KMS-11 (cell line): ENCODE measurements at regions not wholly inside any gene's neighbourhood (a gene's known extent, or its start where the extent isn't known, plus 50 kb on each side); places are given as distances from the start of the nearest gene placed in this dataset.

Source experiments
- H2AFZ ChIP-seq: fragments of 200-600 bp; sonication (generic); 2 replicates; pipeline ENCODE4 v1.6.1; 2016; ENCODE audit warnings: antibody characterized with exemption, mixed run types, low read depth
- H3K27ac ChIP-seq: fragments of 200-600 bp; sonication (generic); 2 replicates; pipeline ENCODE4 v1.6.1; 2016; ENCODE audit warnings: mild to moderate bottlenecking, mixed run types
- H3K27me3 ChIP-seq: fragments of 200-600 bp; sonication (generic); 2 replicates; pipeline ENCODE4 v1.6.1; 2017; ENCODE audit warnings: mild to moderate bottlenecking, low read depth, mixed run types, moderate library complexity; ENCODE audit not compliant: insufficient read depth
- H3K36me3 ChIP-seq: fragments of 200-600 bp; sonication (generic); 2 replicates; pipeline ENCODE4 v1.6.1; 2017; ENCODE audit warnings: mild to moderate bottlenecking, mixed run types; ENCODE audit not compliant: insufficient read depth
- H3K4me1 ChIP-seq: fragments of 200-600 bp; sonication (generic); 2 replicates; pipeline ENCODE4 v1.6.1; 2016; ENCODE audit warnings: mild to moderate bottlenecking, low read depth, mixed run types; ENCODE audit not compliant: poor library complexity, severe bottlenecking
- H3K4me2 ChIP-seq: fragments of 200-600 bp; sonication (generic); 2 replicates; pipeline ENCODE4 v1.7.0; 2016; ENCODE audit warnings: mild to moderate bottlenecking, mixed run types
- H3K4me3 ChIP-seq: fragments of 200-600 bp; sonication (generic); IDR thresholded peaks from 2 replicates; pipeline ENCODE4 v1.6.1; 2017; ENCODE audit warnings: low read depth, low read length, mixed read lengths; ENCODE audit not compliant: insufficient read depth
- H3K79me2 ChIP-seq: fragments of 200-600 bp; sonication (generic); 2 replicates; pipeline ENCODE4 v1.6.1; 2016; ENCODE audit warnings: low read depth, mixed run types; ENCODE audit not compliant: insufficient read depth
- H3K9ac ChIP-seq: fragments of 200-600 bp; sonication (generic); 2 replicates; pipeline ENCODE4 v1.6.1; 2016; ENCODE audit warnings: mild to moderate bottlenecking, mixed run types
- H4K20me1 ChIP-seq: fragments of 200-600 bp; sonication (generic); 2 replicates; pipeline ENCODE4 v1.6.1; 2016; ENCODE audit warnings: mild to moderate bottlenecking, mixed run types; ENCODE audit not compliant: insufficient read depth
- TF ChIP-seq, protein P1 (sequence below): fragments of 200-600 bp; sonication (generic); conservative IDR thresholded peaks from 2 replicates; pipeline ENCODE4 v1.6.1; 2017; ENCODE audit warnings: low read depth, mild to moderate bottlenecking, antibody characterized with exemption, low read length, moderate library complexity, mixed read lengths

DNA sequence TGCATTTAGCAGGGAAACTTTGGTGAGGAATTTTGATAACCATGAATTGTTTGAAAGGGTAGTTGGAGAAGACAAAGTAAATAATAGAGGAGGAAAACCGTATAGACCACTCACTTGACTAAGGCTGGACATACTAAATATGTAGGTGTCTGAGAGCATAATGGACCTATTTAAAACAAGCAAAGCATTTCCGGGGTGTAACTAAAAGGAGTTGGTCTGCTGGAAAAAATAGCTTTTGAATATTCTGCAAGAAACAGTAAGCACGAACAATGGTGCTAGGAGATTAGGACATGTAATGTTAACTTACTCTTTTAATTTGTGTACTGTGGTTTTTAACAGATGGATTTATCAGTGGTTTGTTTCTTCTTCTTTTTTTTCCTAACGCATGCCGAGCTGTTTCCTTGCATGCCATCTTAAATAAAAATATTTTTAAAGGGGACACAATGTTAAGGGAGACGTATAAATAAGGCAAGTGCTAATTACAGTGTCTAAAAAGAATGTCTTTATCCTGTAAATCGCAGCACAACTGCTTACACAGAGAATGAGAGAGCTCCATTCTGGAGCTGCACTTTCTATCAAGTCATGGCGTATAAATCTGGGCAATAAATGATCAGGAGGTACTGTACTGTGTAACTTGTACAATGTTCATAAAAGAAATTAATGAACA lies 492.1 kb downstream of the LMO4 start:
- Histone ChIP-seq H3K36me3 (no peaks in the 10 kb centered on the region), H3K27me3 (no peaks in the 10 kb centered on the region), H4K20me1 (no peaks in the 10 kb centered on the region), H3K4me1 (no peaks in the 10 kb centered on the region), H3K4me3 (no peak overlapping the region), H3K27ac (no peak overlapping the region), H3K79me2 (no peaks in the 10 kb centered on the region), H2AFZ (no peak overlapping the region), H3K9ac (no peak overlapping the region), H3K4me2 (no peak overlapping the region)
- TF ChIP-seq, protein P1, sequence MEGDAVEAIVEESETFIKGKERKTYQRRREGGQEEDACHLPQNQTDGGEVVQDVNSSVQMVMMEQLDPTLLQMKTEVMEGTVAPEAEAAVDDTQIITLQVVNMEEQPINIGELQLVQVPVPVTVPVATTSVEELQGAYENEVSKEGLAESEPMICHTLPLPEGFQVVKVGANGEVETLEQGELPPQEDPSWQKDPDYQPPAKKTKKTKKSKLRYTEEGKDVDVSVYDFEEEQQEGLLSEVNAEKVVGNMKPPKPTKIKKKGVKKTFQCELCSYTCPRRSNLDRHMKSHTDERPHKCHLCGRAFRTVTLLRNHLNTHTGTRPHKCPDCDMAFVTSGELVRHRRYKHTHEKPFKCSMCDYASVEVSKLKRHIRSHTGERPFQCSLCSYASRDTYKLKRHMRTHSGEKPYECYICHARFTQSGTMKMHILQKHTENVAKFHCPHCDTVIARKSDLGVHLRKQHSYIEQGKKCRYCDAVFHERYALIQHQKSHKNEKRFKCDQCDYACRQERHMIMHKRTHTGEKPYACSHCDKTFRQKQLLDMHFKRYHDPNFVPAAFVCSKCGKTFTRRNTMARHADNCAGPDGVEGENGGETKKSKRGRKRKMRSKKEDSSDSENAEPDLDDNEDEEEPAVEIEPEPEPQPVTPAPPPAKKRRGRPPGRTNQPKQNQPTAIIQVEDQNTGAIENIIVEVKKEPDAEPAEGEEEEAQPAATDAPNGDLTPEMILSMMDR: no peak

DNA sequence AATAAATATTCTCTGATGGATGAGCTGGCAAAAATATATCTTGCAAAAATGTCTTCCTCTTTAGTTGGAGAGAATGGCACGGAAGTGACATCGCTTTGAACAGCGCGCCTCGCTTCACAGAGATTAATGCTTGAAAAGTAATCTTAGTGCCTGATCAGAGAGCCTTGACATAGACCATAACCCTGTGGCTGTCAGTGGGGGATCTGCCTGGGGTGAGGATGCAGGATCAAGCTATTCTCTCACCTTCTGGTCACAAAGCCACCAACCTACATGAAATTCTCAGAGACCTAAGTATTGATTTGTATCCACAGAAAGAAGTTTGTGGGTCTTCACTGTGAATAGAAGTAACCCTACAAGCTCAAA lies 492.6 kb downstream of the LMO4 start:
- H4K20me1 ChIP-seq: no peaks in the 10 kb centered on the region
- H3K4me1 ChIP-seq: no peaks in the 10 kb centered on the region
- no peak overlapping the region for H2AFZ ChIP-seq
- H3K79me2 ChIP-seq: no peaks in the 10 kb centered on the region
- H3K27ac ChIP-seq: no peak overlapping the region
- TF ChIP-seq, protein P1: no peak
- no peak overlapping the region for H3K9ac ChIP-seq
- no peak overlapping the region for H3K4me3 ChIP-seq
- H3K36me3 ChIP-seq: no peaks in the 10 kb centered on the region
- H3K27me3 ChIP-seq: no peaks in the 10 kb centered on the region
- H3K4me2 ChIP-seq: no peak overlapping the region

DNA sequence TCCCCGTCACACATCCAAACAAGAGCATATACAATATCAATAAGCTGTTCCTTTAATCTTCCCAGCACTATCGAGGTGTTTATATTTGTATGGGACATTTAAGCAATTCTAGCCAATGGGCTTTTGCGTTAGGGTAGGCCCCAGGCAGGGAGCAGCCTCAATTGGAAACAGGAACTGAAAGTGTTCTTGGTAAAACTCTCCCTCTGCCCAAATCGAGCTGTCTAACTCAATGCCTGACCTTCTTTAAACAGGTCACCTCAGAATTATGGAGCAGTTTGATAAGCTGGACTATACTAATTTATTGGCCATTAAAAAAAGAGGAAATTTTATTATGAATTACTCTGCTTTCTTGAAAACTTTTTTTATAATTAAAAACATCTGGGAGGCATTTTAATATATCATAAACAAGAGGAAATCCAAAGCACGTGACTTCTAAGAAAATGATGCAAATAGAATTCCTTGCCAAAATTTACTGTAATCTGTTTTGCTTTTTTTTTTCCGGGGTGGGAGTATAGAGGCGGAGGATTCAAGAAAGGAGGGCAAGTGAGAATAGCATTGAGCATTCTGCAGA lies 498.1 kb downstream of the LMO4 start:
- 0 out of 2 replicates have a peak overlapping the region, but pooled peaks have one; percentile 44 for H2AFZ ChIP-seq
- H3K4me3 ChIP-seq: no peak overlapping the region
- H3K27me3 ChIP-seq: no peaks in the 10 kb centered on the region
- no peaks in the 10 kb centered on the region for H3K4me1 ChIP-seq
- H3K4me2 ChIP-seq: no peak overlapping the region
- H3K79me2 ChIP-seq: no peaks in the 10 kb centered on the region
- no peaks in the 10 kb centered on the region for H4K20me1 ChIP-seq
- no peak overlapping the region for H3K9ac ChIP-seq
- H3K36me3 ChIP-seq: no peaks in the 10 kb centered on the region
- TF ChIP-seq, protein P1: no peak
- no peak overlapping the region for H3K27ac ChIP-seq

DNA sequence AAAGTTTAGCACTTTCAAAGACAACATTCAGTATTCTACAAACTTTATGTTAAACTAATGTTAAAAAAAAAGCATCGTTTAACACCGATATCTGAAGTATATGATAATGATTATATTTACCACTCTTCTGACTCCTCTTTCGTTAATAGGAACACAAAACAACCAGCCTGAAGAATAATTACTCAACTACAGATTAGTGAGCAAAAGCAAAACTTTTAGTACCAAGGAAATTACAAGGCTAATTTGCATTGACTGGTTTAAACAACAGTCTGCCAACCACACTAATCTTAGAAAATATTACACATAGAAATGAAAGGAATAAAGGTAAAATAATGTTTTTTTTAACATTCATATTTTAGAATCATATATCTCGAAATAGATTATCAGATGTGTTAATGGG lies 500.7 kb downstream of the LMO4 start:
- no peak overlapping the region for H2AFZ ChIP-seq
- no peaks in the 10 kb centered on the region for H4K20me1 ChIP-seq
- H3K4me3 ChIP-seq: no peak overlapping the region
- no peak overlapping the region for H3K27ac ChIP-seq
- H3K27me3 ChIP-seq: no peaks in the 10 kb centered on the region
- no peak overlapping the region for H3K4me2 ChIP-seq
- H3K4me1 ChIP-seq: no peaks in the 10 kb centered on the region
- H3K36me3 ChIP-seq: no peaks in the 10 kb centered on the region
- no peaks in the 10 kb centered on the region for H3K79me2 ChIP-seq
- H3K9ac ChIP-seq: no peak overlapping the region
- TF ChIP-seq, protein P1: no peak
